GM12878 (cell line): ENCODE measurements at regions not wholly inside any gene's neighbourhood (a gene's known extent, or its start where the extent isn't known, plus 50 kb on each side); places are given as distances from the start of the nearest gene placed in this dataset.

Source experiments
- FOXM1 ChIP-seq: IDR thresholded peaks from 2 replicates; pipeline ENCODE4 v1.6.1; 2012; ENCODE audit warnings: low read depth, mild to moderate bottlenecking, inconsistent platforms, low read length, moderate library complexity
- JUNB ChIP-seq: IDR thresholded peaks from 2 replicates; pipeline ENCODE4 v1.6.1; 2016; ENCODE audit warnings: antibody characterized with exemption, mild to moderate bottlenecking
- NFYB ChIP-seq: IDR thresholded peaks from 2 replicates; pipeline ENCODE4 v1.6.1; 2011; ENCODE audit warnings: low read depth, mild to moderate bottlenecking, low read length, improper control_type of control experiment, moderate library complexity; ENCODE audit not compliant: insufficient read depth
- TF ChIP-seq, protein P1 (sequence below): fragments of 450-650 bp; formaldehyde crosslinking; IDR thresholded peaks from 2 replicates; pipeline ENCODE4 v1.4.0; 2020; ENCODE audit warnings: mild to moderate bottlenecking, moderate library complexity

DNA sequence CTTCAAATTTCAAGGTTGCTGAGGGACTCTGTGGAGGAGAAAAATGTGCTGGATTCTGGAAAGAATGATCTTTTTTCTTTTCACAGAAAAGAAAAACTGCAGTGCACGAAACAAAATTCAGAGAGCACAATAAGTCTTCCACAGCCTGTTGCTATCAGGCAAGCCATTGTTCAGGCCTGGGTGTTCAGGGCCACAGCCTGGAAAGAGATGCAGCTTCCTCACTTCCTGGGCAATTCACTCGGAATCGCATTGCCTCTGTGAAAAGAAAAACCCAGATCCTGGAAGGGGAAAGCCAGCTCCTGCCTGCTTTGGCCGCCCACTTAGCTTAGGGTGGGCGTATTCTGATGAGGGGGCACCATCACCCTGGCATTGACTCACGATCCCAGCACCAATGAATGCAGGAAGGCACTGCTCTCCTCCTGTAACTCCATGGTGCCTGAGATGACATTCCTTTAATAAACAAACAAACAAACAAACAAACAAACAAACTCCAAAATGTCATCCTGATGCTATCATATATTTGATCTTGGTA is 863.9 kb downstream of the BCL11B start:
- TF ChIP-seq FOXM1 = no peak
- TF ChIP-seq NFYB = no peak
- TF ChIP-seq JUNB = no peak
- TF ChIP-seq, protein P1, sequence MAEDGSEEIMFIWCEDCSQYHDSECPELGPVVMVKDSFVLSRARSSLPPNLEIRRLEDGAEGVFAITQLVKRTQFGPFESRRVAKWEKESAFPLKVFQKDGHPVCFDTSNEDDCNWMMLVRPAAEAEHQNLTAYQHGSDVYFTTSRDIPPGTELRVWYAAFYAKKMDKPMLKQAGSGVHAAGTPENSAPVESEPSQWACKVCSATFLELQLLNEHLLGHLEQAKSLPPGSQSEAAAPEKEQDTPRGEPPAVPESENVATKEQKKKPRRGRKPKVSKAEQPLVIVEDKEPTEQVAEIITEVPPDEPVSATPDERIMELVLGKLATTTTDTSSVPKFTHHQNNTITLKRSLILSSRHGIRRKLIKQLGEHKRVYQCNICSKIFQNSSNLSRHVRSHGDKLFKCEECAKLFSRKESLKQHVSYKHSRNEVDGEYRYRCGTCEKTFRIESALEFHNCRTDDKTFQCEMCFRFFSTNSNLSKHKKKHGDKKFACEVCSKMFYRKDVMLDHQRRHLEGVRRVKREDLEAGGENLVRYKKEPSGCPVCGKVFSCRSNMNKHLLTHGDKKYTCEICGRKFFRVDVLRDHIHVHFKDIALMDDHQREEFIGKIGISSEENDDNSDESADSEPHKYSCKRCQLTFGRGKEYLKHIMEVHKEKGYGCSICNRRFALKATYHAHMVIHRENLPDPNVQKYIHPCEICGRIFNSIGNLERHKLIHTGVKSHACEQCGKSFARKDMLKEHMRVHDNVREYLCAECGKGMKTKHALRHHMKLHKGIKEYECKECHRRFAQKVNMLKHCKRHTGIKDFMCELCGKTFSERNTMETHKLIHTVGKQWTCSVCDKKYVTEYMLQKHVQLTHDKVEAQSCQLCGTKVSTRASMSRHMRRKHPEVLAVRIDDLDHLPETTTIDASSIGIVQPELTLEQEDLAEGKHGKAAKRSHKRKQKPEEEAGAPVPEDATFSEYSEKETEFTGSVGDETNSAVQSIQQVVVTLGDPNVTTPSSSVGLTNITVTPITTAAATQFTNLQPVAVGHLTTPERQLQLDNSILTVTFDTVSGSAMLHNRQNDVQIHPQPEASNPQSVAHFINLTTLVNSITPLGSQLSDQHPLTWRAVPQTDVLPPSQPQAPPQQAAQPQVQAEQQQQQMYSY (CRISPR knock-in tag) = no peak
